Uterus (tissue), 3 donors: ENCODE measurements at regions not wholly inside any gene's neighbourhood (a gene's known extent, or its start where the extent isn't known, plus 50 kb on each side); places are given as distances from the start of the nearest gene placed in this dataset.

Experiments
- DNase-seq, 2 donors: peaks; one replicate each; pipeline ENCODE4 v3.0.0-alpha.2; 2019 to 2020
- H3K27ac ChIP-seq, 2 donors: fragments of 200-600 bp; sonication (generic); 1 replicate in 1 of 2; 2 replicates in 1 of 2; pipeline ENCODE4 v1.5.1; 2016 to 2018
- H3K27me3 ChIP-seq, 2 donors: fragments of 200-600 bp; sonication (generic); one replicate each; pipeline ENCODE4 v1.5.1; 2018 to 2019; ENCODE audit warnings: control low read depth in 1 of 2
- H3K36me3 ChIP-seq, 2 donors: fragments of 200-600 bp; sonication (generic); one replicate each; pipeline ENCODE4 v1.5.1; 2019; ENCODE audit warnings: control low read depth in 1 of 2
- H3K4me1 ChIP-seq, 2 donors: fragments of 200-600 bp; sonication (generic); one replicate each; pipeline ENCODE4 v1.5.1; 2018 to 2019; ENCODE audit warnings: control low read depth in 1 of 2
- H3K4me3 ChIP-seq, 2 donors: fragments of 200-600 bp; sonication (generic); 1 replicate in 1 of 2; 2 replicates in 1 of 2; pipeline ENCODE4 v1.5.1; 2018 to 2019; ENCODE audit warnings: mild to moderate bottlenecking in 1 of 2
- H3K9me3 ChIP-seq, 2 donors: fragments of 200-600 bp; sonication (generic); one replicate each; pipeline ENCODE4 v1.5.1; 2019; ENCODE audit warnings: control low read depth in 1 of 2
- CTCF ChIP-seq, 4 experiments: fragments of 200-600 bp in 2 of 4; fragments of 450-650 bp in 2 of 4; sonication (generic) in 2 of 4; IDR thresholded peaks; one replicate each; pipeline ENCODE4 v1.5.1; 2016 to 2019; ENCODE audit warnings: antibody characterized with exemption in 4 of 4, mild to moderate bottlenecking in 2 of 4, moderate library complexity in 1 of 4
- POLR2A ChIP-seq, 2 donors: fragments of 450-650 bp; IDR thresholded peaks; one replicate each; pipeline ENCODE4 v1.6.1; 2016; ENCODE audit warnings: antibody characterized with exemption in 2 of 2, mild to moderate bottlenecking in 1 of 2, moderate library complexity in 1 of 2
- intact Hi-C: fragments of 100-400 bp; cut with DNase I; formaldehyde crosslinking; loops from one replicate; pipeline ENCODE4 v1.15.1; 2023; ENCODE audit warnings: low total_unique reads
- donor health status: DM: yes; HTN: yes; CAD: no.

- no peaks in the 10 kb centered on the region for H3K9me3 ChIP-seq
- no peak overlapping the region for H3K4me3 ChIP-seq
- no peaks in the 10 kb centered on the region for H3K27me3 ChIP-seq
- intact Hi-C loops, result no loop called here
- no peaks in the 10 kb centered on the region for H3K4me1 ChIP-seq
- H3K27ac ChIP-seq, result no peak overlapping the region
- no peaks in the 10 kb centered on the region for H3K36me3 ChIP-seq
- DNase-seq, result no peak
- TF ChIP-seq POLR2A (IDR thresholded peaks at IDR 0.05), result no peak
- TF ChIP-seq CTCF (IDR thresholded peaks at IDR 0.05), result no peak
Observed at GRCh38 chr4:180581061-180581460, 1662.1 kb upstream of the TENM3 start.

GRCh38 chr4:180587379-180587778 lies 1655.8 kb upstream of the TENM3 start:
- Histone ChIP-seq H3K36me3 (no peaks in the 10 kb centered on the region), H3K4me1 (no peaks in the 10 kb centered on the region), H3K9me3 (no peaks in the 10 kb centered on the region), H3K4me3 (no peak overlapping the region), H3K27me3 (no peaks in the 10 kb centered on the region), H3K27ac (no peak overlapping the region)
- intact Hi-C loops, result no loop called here
- no peak for DNase-seq
- TF ChIP-seq POLR2A (IDR thresholded peaks at IDR 0.05) (no peak), CTCF (IDR thresholded peaks at IDR 0.05) (no peak)

GRCh38 chr4:180589575-180589974 lies 1653.6 kb upstream of the TENM3 start:
- H3K4me1 ChIP-seq, result no peaks in the 10 kb centered on the region
- intact Hi-C loops, result no loop called here
- H3K27me3 ChIP-seq, result no peaks in the 10 kb centered on the region
- TF ChIP-seq POLR2A (IDR thresholded peaks at IDR 0.05), result no peak
- TF ChIP-seq CTCF (IDR thresholded peaks at IDR 0.05), result no peak
- H3K36me3 ChIP-seq, result no peaks in the 10 kb centered on the region
- DNase-seq, result no peak
- H3K9me3 ChIP-seq, result no peaks in the 10 kb centered on the region
- no peak overlapping the region for H3K27ac ChIP-seq
- H3K4me3 ChIP-seq, result no peak overlapping the region

- intact Hi-C loops, result no loop called here
- no peaks in the 10 kb centered on the region for H3K9me3 ChIP-seq
- no peak for DNase-seq
- TF ChIP-seq POLR2A (IDR thresholded peaks at IDR 0.05), result no peak
- no peak for TF ChIP-seq CTCF (IDR thresholded peaks at IDR 0.05)
- H3K27me3 ChIP-seq, result no peaks in the 10 kb centered on the region
- H3K4me3 ChIP-seq, result no peak overlapping the region
- no peak overlapping the region for H3K27ac ChIP-seq
- no peaks in the 10 kb centered on the region for H3K36me3 ChIP-seq
- no peaks in the 10 kb centered on the region for H3K4me1 ChIP-seq
Observed at GRCh38 chr4:180596888-180597483, 1646.2 kb upstream of the TENM3 start.

- H3K9me3 ChIP-seq, result no peaks in the 10 kb centered on the region
- H3K36me3 ChIP-seq, result no peaks in the 10 kb centered on the region
- no peak overlapping the region for H3K4me3 ChIP-seq
- no peak overlapping the region for H3K27ac ChIP-seq
- no peaks in the 10 kb centered on the region for H3K4me1 ChIP-seq
- TF ChIP-seq CTCF (IDR thresholded peaks at IDR 0.05), result no peak
- no peak for TF ChIP-seq POLR2A (IDR thresholded peaks at IDR 0.05)
- no peak for DNase-seq
- intact Hi-C loops, result no loop called here
- H3K27me3 ChIP-seq, result no peaks in the 10 kb centered on the region
Observed at GRCh38 chr4:180598281-180598680, 1644.9 kb upstream of the TENM3 start.
